ENCODE measurements at regions not wholly inside any gene's neighbourhood (a gene's known extent, or its start where the extent isn't known, plus 50 kb on each side); places are given as distances from the start of the nearest gene placed in this dataset.
"Not testable (repeated sequence)": the region's sequence is repeated elsewhere in the genome, so short reads cannot be mapped to it uniquely, and the experiment has no call there.

GRCh38 chr7:149958880-149959279, 85.1 kb downstream of the ATP6V0E2 start:
- H3K27me3 ChIP-seq (replicated peaks; ENCODE audit: control insufficient read depth, insufficient read depth, low read length); H3K36me3 ChIP-seq (ENCODE audit: control insufficient read depth, insufficient read depth, low read length); H3K36me3 Mint-ChIP-seq (ENCODE audit: insufficient read depth, unreplicated experiment); H3K9me3 ChIP-seq; BruUV-seq (replicated peaks); POLR2A ChIA-PET; H3K4me1 ChIP-seq; H3K27ac Mint-ChIP-seq (ENCODE audit: unreplicated experiment); CTCF ChIA-PET; H3K4me3 Mint-ChIP-seq (ENCODE audit: unreplicated experiment); H3K4me3 ChIP-seq (ENCODE audit: low read depth, low read length); intact Hi-C loops (cut with micrococcal nuclease; ENCODE audit: unreplicated experiment); DNase-seq; H3K4me1 Mint-ChIP-seq (ENCODE audit: low read depth, unreplicated experiment); H3K27me3 Mint-ChIP-seq (ENCODE audit: insufficient read depth, unreplicated experiment): not testable (repeated sequence)
- peaks cover 16% of the 10 kb centered on the region for H3K9me3 Mint-ChIP-seq (ENCODE audit: unreplicated experiment)

GRCh38 chr7:149960863-149961262, 87.1 kb downstream of the ATP6V0E2 start:
- DNase-seq; CTCF ChIA-PET; H3K4me1 ChIP-seq; H3K36me3 Mint-ChIP-seq (ENCODE audit: insufficient read depth, unreplicated experiment); POLR2A ChIA-PET; H3K36me3 ChIP-seq (ENCODE audit: control insufficient read depth, insufficient read depth, low read length); H3K27me3 Mint-ChIP-seq (ENCODE audit: insufficient read depth, unreplicated experiment); intact Hi-C loops (cut with micrococcal nuclease; ENCODE audit: unreplicated experiment); BruUV-seq (replicated peaks); H3K4me3 Mint-ChIP-seq (ENCODE audit: unreplicated experiment); H3K4me1 Mint-ChIP-seq (ENCODE audit: low read depth, unreplicated experiment); H3K27ac Mint-ChIP-seq (ENCODE audit: unreplicated experiment); H3K27me3 ChIP-seq (replicated peaks; ENCODE audit: control insufficient read depth, insufficient read depth, low read length); H3K9me3 ChIP-seq; H3K4me3 ChIP-seq (ENCODE audit: low read depth, low read length): not testable (repeated sequence)
- H3K9me3 Mint-ChIP-seq (ENCODE audit: unreplicated experiment), result peaks cover 16% of the 10 kb centered on the region

GRCh38 chr7:149961878-149962277, 88.1 kb downstream of the ATP6V0E2 start:
- intact Hi-C loops (cut with micrococcal nuclease; ENCODE audit: unreplicated experiment); H3K4me1 Mint-ChIP-seq (ENCODE audit: low read depth, unreplicated experiment); H3K4me3 Mint-ChIP-seq (ENCODE audit: unreplicated experiment); H3K27me3 ChIP-seq (replicated peaks; ENCODE audit: control insufficient read depth, insufficient read depth, low read length); H3K4me3 ChIP-seq (ENCODE audit: low read depth, low read length); DNase-seq; H3K27me3 Mint-ChIP-seq (ENCODE audit: insufficient read depth, unreplicated experiment); H3K36me3 Mint-ChIP-seq (ENCODE audit: insufficient read depth, unreplicated experiment); H3K36me3 ChIP-seq (ENCODE audit: control insufficient read depth, insufficient read depth, low read length); POLR2A ChIA-PET; H3K27ac Mint-ChIP-seq (ENCODE audit: unreplicated experiment); CTCF ChIA-PET; H3K4me1 ChIP-seq; H3K9me3 ChIP-seq; BruUV-seq (replicated peaks): not testable (repeated sequence)
- peaks cover 16% of the 10 kb centered on the region for H3K9me3 Mint-ChIP-seq (ENCODE audit: unreplicated experiment)

GRCh38 chr7:149962685-149963319, 89.0 kb downstream of the ATP6V0E2 start:
- intact Hi-C loops (cut with micrococcal nuclease; ENCODE audit: unreplicated experiment); H3K27me3 Mint-ChIP-seq (ENCODE audit: insufficient read depth, unreplicated experiment); H3K4me3 Mint-ChIP-seq (ENCODE audit: unreplicated experiment); CTCF ChIA-PET; H3K4me1 Mint-ChIP-seq (ENCODE audit: low read depth, unreplicated experiment); H3K36me3 Mint-ChIP-seq (ENCODE audit: insufficient read depth, unreplicated experiment); BruUV-seq (replicated peaks); H3K4me3 ChIP-seq (ENCODE audit: low read depth, low read length); POLR2A ChIA-PET; H3K27ac Mint-ChIP-seq (ENCODE audit: unreplicated experiment); H3K9me3 ChIP-seq; H3K36me3 ChIP-seq (ENCODE audit: control insufficient read depth, insufficient read depth, low read length); H3K4me1 ChIP-seq; DNase-seq; H3K27me3 ChIP-seq (replicated peaks; ENCODE audit: control insufficient read depth, insufficient read depth, low read length): not testable (repeated sequence)
- peaks cover 16% of the 10 kb centered on the region for H3K9me3 Mint-ChIP-seq (ENCODE audit: unreplicated experiment)

GRCh38 chr7:149963985-149964384, 90.2 kb downstream of the ATP6V0E2 start:
- H3K9me3 ChIP-seq; H3K4me3 ChIP-seq (ENCODE audit: low read depth, low read length); H3K4me3 Mint-ChIP-seq (ENCODE audit: unreplicated experiment); POLR2A ChIA-PET; H3K4me1 ChIP-seq; H3K36me3 ChIP-seq (ENCODE audit: control insufficient read depth, insufficient read depth, low read length); H3K27ac Mint-ChIP-seq (ENCODE audit: unreplicated experiment); H3K36me3 Mint-ChIP-seq (ENCODE audit: insufficient read depth, unreplicated experiment); H3K4me1 Mint-ChIP-seq (ENCODE audit: low read depth, unreplicated experiment); H3K27me3 ChIP-seq (replicated peaks; ENCODE audit: control insufficient read depth, insufficient read depth, low read length); CTCF ChIA-PET; DNase-seq; BruUV-seq (replicated peaks); H3K27me3 Mint-ChIP-seq (ENCODE audit: insufficient read depth, unreplicated experiment); intact Hi-C loops (cut with micrococcal nuclease; ENCODE audit: unreplicated experiment): not testable (repeated sequence)
- H3K9me3 Mint-ChIP-seq (ENCODE audit: unreplicated experiment), result peaks cover 16% of the 10 kb centered on the region

GRCh38 chr7:149966444-149966843, 92.7 kb downstream of the ATP6V0E2 start:
- H3K36me3 ChIP-seq (ENCODE audit: control insufficient read depth, insufficient read depth, low read length); H3K36me3 Mint-ChIP-seq (ENCODE audit: insufficient read depth, unreplicated experiment); H3K4me1 ChIP-seq; H3K4me3 Mint-ChIP-seq (ENCODE audit: unreplicated experiment); H3K9me3 ChIP-seq; CTCF ChIA-PET; intact Hi-C loops (cut with micrococcal nuclease; ENCODE audit: unreplicated experiment); H3K4me3 ChIP-seq (ENCODE audit: low read depth, low read length); H3K9me3 Mint-ChIP-seq (ENCODE audit: unreplicated experiment); BruUV-seq (replicated peaks); DNase-seq; H3K27me3 Mint-ChIP-seq (ENCODE audit: insufficient read depth, unreplicated experiment); H3K27me3 ChIP-seq (replicated peaks; ENCODE audit: control insufficient read depth, insufficient read depth, low read length); H3K4me1 Mint-ChIP-seq (ENCODE audit: low read depth, unreplicated experiment); POLR2A ChIA-PET; H3K27ac Mint-ChIP-seq (ENCODE audit: unreplicated experiment): not testable (repeated sequence)

- POLR2A ChIA-PET; CTCF ChIA-PET; BruUV-seq (replicated peaks); H3K4me3 ChIP-seq (ENCODE audit: low read depth, low read length); H3K4me1 ChIP-seq; H3K4me1 Mint-ChIP-seq (ENCODE audit: low read depth, unreplicated experiment); intact Hi-C loops (cut with micrococcal nuclease; ENCODE audit: unreplicated experiment); H3K9me3 Mint-ChIP-seq (ENCODE audit: unreplicated experiment); H3K27me3 ChIP-seq (replicated peaks; ENCODE audit: control insufficient read depth, insufficient read depth, low read length); H3K27ac Mint-ChIP-seq (ENCODE audit: unreplicated experiment); H3K36me3 ChIP-seq (ENCODE audit: control insufficient read depth, insufficient read depth, low read length); DNase-seq; H3K36me3 Mint-ChIP-seq (ENCODE audit: insufficient read depth, unreplicated experiment); H3K9me3 ChIP-seq; H3K4me3 Mint-ChIP-seq (ENCODE audit: unreplicated experiment): not testable (repeated sequence)
- peaks cover 22% of the 10 kb centered on the region for H3K27me3 Mint-ChIP-seq (ENCODE audit: insufficient read depth, unreplicated experiment)
These were observed 99.2 kb downstream of the ATP6V0E2 start for GRCh38 chr7:149972977-149973376.

Data from Caco-2 (cell line).